ENCODE measurements at regions not wholly inside any gene's neighbourhood (a gene's known extent, or its start where the extent isn't known, plus 50 kb on each side); places are given as distances from the start of the nearest gene placed in this dataset.

DNA sequence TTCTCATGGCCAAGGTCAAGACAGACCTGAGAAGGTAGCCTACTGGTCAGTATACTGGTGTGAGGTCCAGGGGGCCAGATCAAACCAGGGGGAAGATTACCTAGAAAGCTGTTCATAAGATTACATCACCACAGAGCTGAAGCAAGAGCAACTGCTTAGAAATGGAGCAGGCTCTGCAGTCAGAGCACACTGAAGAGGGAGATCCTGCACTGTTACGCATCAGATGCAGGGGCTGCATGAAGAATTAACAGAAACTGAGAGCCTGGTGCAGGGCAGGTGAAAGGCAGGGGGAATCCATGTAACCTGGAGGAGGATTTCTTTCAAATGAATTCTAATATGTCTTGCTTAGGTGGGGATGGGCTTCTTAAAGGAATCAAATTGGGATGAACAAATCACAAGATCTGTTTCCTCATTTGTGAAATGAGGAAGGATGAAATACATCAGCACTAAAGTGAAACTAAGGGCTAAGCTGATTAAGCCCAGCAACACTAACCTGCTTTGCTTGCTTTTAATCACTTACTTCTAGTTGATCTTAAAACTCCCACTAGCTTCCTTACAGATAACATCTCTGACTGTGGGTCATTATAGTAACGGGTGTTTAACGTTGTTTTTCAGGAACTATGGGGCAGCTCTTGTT, 74.3 kb upstream of the ADAM23 start:
- TF ChIP-seq BRF2 (CRISPR knock-in tag; IDR thresholded peaks at IDR 0.05) (no peak), ZBTB3 (CRISPR knock-in tag; IDR thresholded peaks at IDR 0.05; ENCODE audit: borderline replicate concordance, low read depth) (no peak)
